H1 (cell line): ENCODE measurements at regions not wholly inside any gene's neighbourhood (a gene's known extent, or its start where the extent isn't known, plus 50 kb on each side); places are given as distances from the start of the nearest gene placed in this dataset.

Experiments
- CTCF ChIA-PET: fragments of 300-600 bp; sonication (Branson Sonifier 250); formaldehyde crosslinking; loops from one replicate; lab custom pipeline; 2021; ENCODE audit not compliant: partially characterized antibody; lab: Charles Lee
- POLR2A ChIA-PET: fragments of 300-600 bp; sonication (Branson Sonifier 250); formaldehyde crosslinking; loops from one replicate; lab custom pipeline; 2021; ENCODE audit warnings: inconsistent platforms; ENCODE audit not compliant: partially characterized antibody; lab: Charles Lee
- DNase-seq, 2 experiments: peaks; one replicate each; pipeline versions ENCODE4 v3.0.0 to v3.0.0-alpha.2; 2010 to 2022; ENCODE audit warnings: low spot score in 2 of 2, low read depth in 1 of 2, mixed read lengths in 1 of 2
- FAIRE-seq: peaks from 2 replicates; lab custom pipeline; 2011; peaks lifted over from hg19 to GRCh38; lab: Jason Lieb, UNC
- H2AFZ ChIP-seq: 2 replicates; pipeline ENCODE4 v1.8.1; 2012; ENCODE audit warnings: low read length, inconsistent platforms
- H2AK5ac ChIP-seq: 2 replicates; pipeline ENCODE4 v1.6.1; 2013; ENCODE audit warnings: low read depth, low read length
- H2BK120ac ChIP-seq: replicated peaks from 2 replicates; pipeline ENCODE3; 2013; ENCODE audit warnings: low read depth, low read length, inconsistent platforms
- H2BK12ac ChIP-seq: 2 replicates; pipeline ENCODE4 v1.6.1; 2013; ENCODE audit warnings: low read depth, low read length
- H2BK15ac ChIP-seq: 2 replicates; pipeline ENCODE4 v1.6.1; 2013; ENCODE audit warnings: low read length
- H2BK20ac ChIP-seq: 2 replicates; pipeline ENCODE4 v1.6.1; 2013; ENCODE audit warnings: low read length
- H2BK5ac ChIP-seq: 2 replicates; pipeline ENCODE4 v1.6.1; 2013; ENCODE audit warnings: low read depth, low read length
- H3K14ac ChIP-seq: 2 replicates; pipeline ENCODE4 v1.6.1; 2013; ENCODE audit warnings: inconsistent platforms; ENCODE audit not compliant: insufficient read length
- H3K18ac ChIP-seq: 2 replicates; pipeline ENCODE4 v1.6.1; 2013; ENCODE audit warnings: low read length; ENCODE audit errors: extremely low read depth
- H3K23ac ChIP-seq: 2 replicates; pipeline ENCODE4 v1.6.1; 2013; ENCODE audit warnings: inconsistent platforms; ENCODE audit not compliant: insufficient read length
- H3K23me2 ChIP-seq: 2 replicates; pipeline ENCODE4 v1.6.1; 2013; ENCODE audit warnings: low read depth, low read length
- H3K27ac ChIP-seq: 2 replicates; pipeline ENCODE4 v1.6.1; 2011; ENCODE audit warnings: low read depth, low read length, inconsistent platforms
- H3K27me3 ChIP-seq, 4 experiments: replicated peaks in 1 of 4; 1 replicate in 1 of 4; 2 replicates in 3 of 4; pipeline versions ENCODE4 v1.6.1 to v1.8.1; 2011 to 2013; ENCODE audit warnings: low read length in 3 of 4, mild to moderate bottlenecking in 3 of 4, inconsistent platforms in 2 of 4, mixed read lengths in 2 of 4, moderate library complexity in 1 of 4; ENCODE audit not compliant: control insufficient read depth in 3 of 4, insufficient read depth in 3 of 4; ENCODE audit errors: extremely low read depth in 1 of 4
- H3K36me3 ChIP-seq, 4 experiments: 2 replicates each; pipeline versions ENCODE4 v1.6.1 to v1.8.1; 2011 to 2013; ENCODE audit warnings: mild to moderate bottlenecking in 4 of 4, low read length in 3 of 4, moderate library complexity in 2 of 4, control low read depth in 1 of 4, inconsistent platforms in 1 of 4; ENCODE audit not compliant: insufficient read depth in 4 of 4, control insufficient read depth in 2 of 4
- H3K4ac ChIP-seq: replicated peaks from 2 replicates; pipeline ENCODE3; 2013; ENCODE audit warnings: low read length, low read depth, mixed read lengths, inconsistent platforms; ENCODE audit not compliant: insufficient read length
- H3K4me1 ChIP-seq, 4 experiments: replicated peaks in 1 of 4; 1 replicate in 1 of 4; 2 replicates in 3 of 4; pipeline versions ENCODE4 v1.6.1 to v1.8.1; 2011 to 2013; ENCODE audit warnings: low read length in 3 of 4, inconsistent platforms in 2 of 4, mixed read lengths in 1 of 4; ENCODE audit not compliant: insufficient read depth in 4 of 4, control insufficient read depth in 3 of 4
- H3K4me2 ChIP-seq, 2 experiments: 2 replicates each; pipeline versions ENCODE4 v1.6.1 to v1.8.1; 2011 to 2013; ENCODE audit warnings: low read depth in 2 of 2, low read length in 2 of 2, control low read depth in 1 of 2, inconsistent platforms in 1 of 2, mild to moderate bottlenecking in 1 of 2; ENCODE audit not compliant: insufficient read depth in 1 of 2
- H3K4me3 ChIP-seq, 4 experiments: fragments of 200-600, 300-600 bp in 1 of 4; sonication (generic), shearing (Covaris generic), sonication (Bioruptor Twin) in 1 of 4; 2 replicates each; pipeline versions ENCODE4 v1.5.1 to v1.8.1; 2011 to 2016; ENCODE audit warnings: low read length in 4 of 4, low read depth in 3 of 4, control low read depth in 2 of 4, inconsistent platforms in 2 of 4, mild to moderate bottlenecking in 2 of 4, mixed read lengths in 1 of 4, moderate library complexity in 1 of 4; ENCODE audit not compliant: insufficient read depth in 2 of 4; ENCODE audit errors: extremely low read depth in 1 of 4
- H3K56ac ChIP-seq: replicated peaks from 2 replicates; pipeline ENCODE3; 2013; ENCODE audit warnings: low read depth, mild to moderate bottlenecking, mixed read lengths, low read length, inconsistent platforms; ENCODE audit not compliant: insufficient read length
- H3K79me1 ChIP-seq: 2 replicates; pipeline ENCODE4 v1.6.1; 2013; ENCODE audit warnings: low read depth, low read length, control low read depth
- H3K79me2 ChIP-seq, 2 experiments: 2 replicates each; pipeline versions ENCODE4 v1.6.1 to v1.8.1; 2012 to 2013; ENCODE audit warnings: low read length in 2 of 2, mild to moderate bottlenecking in 2 of 2, inconsistent platforms in 1 of 2; ENCODE audit not compliant: insufficient read depth in 2 of 2, control insufficient read depth in 1 of 2
- H3K9ac ChIP-seq, 4 experiments: replicated peaks in 1 of 4; 1 replicate in 1 of 4; 2 replicates in 3 of 4; pipeline versions ENCODE4 v1.6.1 to v1.8.1; 2011 to 2013; ENCODE audit warnings: low read depth in 3 of 4, low read length in 3 of 4, control low read depth in 2 of 4, mild to moderate bottlenecking in 2 of 4, moderate library complexity in 2 of 4, inconsistent platforms in 1 of 4; ENCODE audit errors: extremely low read depth in 1 of 4
- H3K9me3 ChIP-seq, 2 experiments: 2 replicates each; pipeline versions ENCODE4 v1.6.1 to v1.8.1; 2012 to 2013; ENCODE audit warnings: mild to moderate bottlenecking in 2 of 2, moderate library complexity in 2 of 2, control low read depth in 1 of 2, inconsistent platforms in 1 of 2, low read depth in 1 of 2, low read length in 1 of 2, mixed read lengths in 1 of 2; ENCODE audit not compliant: insufficient read depth in 2 of 2
- H4K20me1 ChIP-seq, 2 experiments: replicated peaks in 1 of 2; 2 replicates each; pipeline versions ENCODE3 to v1.8.1; 2011 to 2013; ENCODE audit warnings: inconsistent platforms in 2 of 2, low read length in 2 of 2, mild to moderate bottlenecking in 1 of 2; ENCODE audit not compliant: insufficient read depth in 2 of 2, control insufficient read depth in 1 of 2
- H4K5ac ChIP-seq: 2 replicates; pipeline ENCODE4 v1.6.1; 2013; ENCODE audit warnings: low read length, low read depth, mixed read lengths, inconsistent platforms; ENCODE audit not compliant: insufficient read length
- H4K8ac ChIP-seq: 2 replicates; pipeline ENCODE4 v1.8.0; 2013; ENCODE audit warnings: mild to moderate bottlenecking, moderate library complexity, low read length, inconsistent platforms; ENCODE audit not compliant: insufficient read depth; ENCODE audit errors: extremely low read depth
- H4K91ac ChIP-seq: replicated peaks from 2 replicates; pipeline ENCODE3; 2013; ENCODE audit warnings: low read length, mixed read lengths, inconsistent platforms; ENCODE audit not compliant: insufficient read length
- CHD1 ChIP-seq: IDR thresholded peaks from 2 replicates; pipeline ENCODE4 v1.6.1; 2012; ENCODE audit warnings: low read depth, low read length, improper control_type of control experiment
- HDAC2 ChIP-seq, 2 experiments: fragments of 300-600 bp in 1 of 2; sonication (generic) in 1 of 2; IDR thresholded peaks; 2 replicates each; pipeline ENCODE4 v1.6.1; 2011 to 2012; ENCODE audit warnings: low read depth in 2 of 2, low read length in 2 of 2, mild to moderate bottlenecking in 2 of 2, moderate library complexity in 2 of 2, borderline replicate concordance in 1 of 2, inconsistent platforms in 1 of 2
- KDM4A ChIP-seq: IDR thresholded peaks from one replicate; pipeline ENCODE4 v1.7.1; 2012; ENCODE audit warnings: low read depth, mild to moderate bottlenecking, moderate library complexity, low read length, inconsistent platforms; ENCODE audit not compliant: severe bottlenecking
- NRF1 ChIP-seq: IDR thresholded peaks from 2 replicates; pipeline ENCODE4 v1.6.1; 2011; ENCODE audit warnings: mild to moderate bottlenecking, low read depth, low read length, improper control_type of control experiment
- POLR2A ChIP-seq, 2 experiments: IDR thresholded peaks; 1 replicate in 1 of 2; 2 replicates in 1 of 2; pipeline ENCODE4 v1.6.1; 2011; ENCODE audit warnings: low read depth in 2 of 2, low read length in 2 of 2, mild to moderate bottlenecking in 2 of 2; ENCODE audit errors: control extremely low read depth in 1 of 2
- RAD21 ChIP-seq, 2 experiments: IDR thresholded peaks in 1 of 2; conservative IDR thresholded peaks in 1 of 2; 2 replicates each; pipeline ENCODE4 v1.6.1; 2011; ENCODE audit warnings: low read depth in 2 of 2, low read length in 2 of 2, improper control_type of control experiment in 1 of 2, inconsistent platforms in 1 of 2, mild to moderate bottlenecking in 1 of 2, moderate library complexity in 1 of 2
- TAF7 ChIP-seq: optimal IDR thresholded peaks from 2 replicates; pipeline ENCODE3; 2011; ENCODE audit warnings: low read depth, mild to moderate bottlenecking, inconsistent platforms, low read length, moderate library complexity, borderline replicate concordance
- WGBS, 2 experiments: shearing (Covaris generic) in 1 of 2; methylation state at CpG; one replicate each; pipeline versions ENCODE4 v1.1.6 to v1.1.7; 2013 to 2015; ENCODE audit warnings: low lambda C conversion rate in 2 of 2, mixed read lengths in 2 of 2, inconsistent platforms in 1 of 2, low coverage in 1 of 2, missing lambda C conversion rate in 1 of 2; ENCODE audit not compliant: insufficient replicate concordance in 2 of 2, insufficient coverage in 1 of 2, insufficient read length in 1 of 2; ENCODE audit errors: extremely low coverage in 1 of 2, missing lambda C conversion rate in 1 of 2; 5-methylcytosine and 5-hydroxymethylcytosine counted together

- Histone ChIP-seq H3K18ac (no peak overlapping the region), H2BK12ac (no peak overlapping the region), H3K9ac (no peak overlapping the region), H3K4ac (no peak overlapping the region), H3K23me2 (no peaks in the 10 kb centered on the region), H2AFZ (no peak overlapping the region), H4K91ac (no peak overlapping the region), H3K14ac (no peak overlapping the region), H4K8ac (no peak overlapping the region), H3K23ac (no peak overlapping the region), H3K79me1 (no peaks in the 10 kb centered on the region), H3K4me1 (no peaks in the 10 kb centered on the region), H3K36me3 (no peaks in the 10 kb centered on the region), H4K20me1 (peaks cover 0 to 1% of the 10 kb centered on the region in 2 experiments), H3K27me3 (no peaks in the 10 kb centered on the region), H3K56ac (no peak overlapping the region), H2BK20ac (no peak overlapping the region), H2BK5ac (no peak overlapping the region), H4K5ac (no peak overlapping the region), H2BK120ac (no peak overlapping the region), H3K4me3 (no peak overlapping the region), H3K79me2 (no peaks in the 10 kb centered on the region), H3K4me2 (no peak overlapping the region), H2AK5ac (no peak overlapping the region), H3K27ac (no peak overlapping the region), H3K9me3 (no peaks in the 10 kb centered on the region), H2BK15ac (no peak overlapping the region)
- ChIA-PET POLR2A (no interaction called here), CTCF (interaction anchor here (1.0 kb wide), 1 partner anchor 96 kb away, joined by 4 read pairs; no protein-coding TSS in a partner anchor)
- DNase-seq: no peak
- 95% methylated on average over 4 of the region's 4 CpGs; no CpG with 5 or more reads in 1 of the 2 experiments for WGBS, 2 experiments
- no peak for FAIRE-seq
- TF ChIP-seq KDM4A (no peak), HDAC2 (IDR thresholded peaks at IDR 0.05; ENCODE audit: borderline replicate concordance in 1 of 2, low read depth in 2 of 2, low read length in 2 of 2) (no peak), NRF1 (no peak), TAF7 (no peak), RAD21 (IDR thresholded peaks at IDR 0.05 in 1 of 2, conservative IDR thresholded peaks at IDR 0.05 in 1 of 2; ENCODE audit: low read depth in 2 of 2, low read length in 2 of 2) (no peak), POLR2A (IDR thresholded peaks at IDR 0.05; ENCODE audit: control extremely low read depth in 1 of 2, low read depth in 2 of 2, low read length in 2 of 2) (no peak), CHD1 (no peak)
Observed at GRCh38 chr16:80273635-80274538, 266.9 kb upstream of the DYNLRB2 start.
